Neural crest cell (in vitro differentiated cells): ENCODE measurements at regions not wholly inside any gene's neighbourhood (a gene's known extent, or its start where the extent isn't known, plus 50 kb on each side); places are given as distances from the start of the nearest gene placed in this dataset.

Experiments
- DNase-seq: peaks from one replicate; pipeline ENCODE4 v3.0.0; 2021; ENCODE audit warnings: low read depth, mixed read lengths, low spot score
- H3K27ac Mint-ChIP-seq: one replicate; pipeline ENCODE4 v1.8.0; 2021; ENCODE audit warnings: mild to moderate bottlenecking, mixed read lengths; ENCODE audit not compliant: unreplicated experiment
- H3K27me3 Mint-ChIP-seq: 2 replicates; pipeline ENCODE4 v1.8.0; 2021; ENCODE audit warnings: low read depth, mild to moderate bottlenecking, mixed read lengths
- H3K36me3 Mint-ChIP-seq: 2 replicates; pipeline ENCODE4 v1.8.0; 2021; ENCODE audit warnings: low read depth, mild to moderate bottlenecking, mixed read lengths
- H3K4me1 Mint-ChIP-seq: 2 replicates; pipeline ENCODE4 v1.8.0; 2021; ENCODE audit warnings: mixed read lengths
- H3K4me3 Mint-ChIP-seq: one replicate; pipeline ENCODE4 v1.8.0; 2021; ENCODE audit warnings: mild to moderate bottlenecking, mixed read lengths
- H3K9me3 Mint-ChIP-seq: 2 replicates; pipeline ENCODE4 v1.8.0; 2021; ENCODE audit warnings: mixed read lengths
- TF ChIP-seq, protein P1 (sequence below): fragments of 200-600 bp; sonication (generic); conservative IDR thresholded peaks from 2 replicates; pipeline ENCODE4 v1.5.0; 2021; ENCODE audit warnings: antibody characterized with exemption, mild to moderate bottlenecking

DNA sequence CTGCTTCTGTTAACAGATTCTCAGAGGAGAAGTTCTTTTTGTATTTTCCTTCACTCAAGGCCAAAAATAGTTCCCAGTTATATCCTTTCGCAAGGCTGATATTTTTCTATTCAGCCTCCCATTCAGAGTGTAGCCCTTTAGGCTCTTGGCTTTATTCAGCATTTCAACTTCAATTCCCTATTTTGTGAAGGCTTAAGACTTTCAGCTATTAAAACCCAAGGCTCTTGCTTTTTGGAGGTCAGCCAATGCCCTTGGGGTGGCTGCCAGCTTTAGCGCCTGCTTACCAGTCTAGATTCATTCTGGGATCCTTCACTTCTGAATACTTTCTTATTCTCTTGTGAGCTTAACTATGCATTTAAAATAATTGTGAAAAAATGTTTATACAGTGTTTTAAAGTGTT is 57.3 kb upstream of the ADGRA3 start:
- DNase-seq: no peak
- TF ChIP-seq, protein P1, sequence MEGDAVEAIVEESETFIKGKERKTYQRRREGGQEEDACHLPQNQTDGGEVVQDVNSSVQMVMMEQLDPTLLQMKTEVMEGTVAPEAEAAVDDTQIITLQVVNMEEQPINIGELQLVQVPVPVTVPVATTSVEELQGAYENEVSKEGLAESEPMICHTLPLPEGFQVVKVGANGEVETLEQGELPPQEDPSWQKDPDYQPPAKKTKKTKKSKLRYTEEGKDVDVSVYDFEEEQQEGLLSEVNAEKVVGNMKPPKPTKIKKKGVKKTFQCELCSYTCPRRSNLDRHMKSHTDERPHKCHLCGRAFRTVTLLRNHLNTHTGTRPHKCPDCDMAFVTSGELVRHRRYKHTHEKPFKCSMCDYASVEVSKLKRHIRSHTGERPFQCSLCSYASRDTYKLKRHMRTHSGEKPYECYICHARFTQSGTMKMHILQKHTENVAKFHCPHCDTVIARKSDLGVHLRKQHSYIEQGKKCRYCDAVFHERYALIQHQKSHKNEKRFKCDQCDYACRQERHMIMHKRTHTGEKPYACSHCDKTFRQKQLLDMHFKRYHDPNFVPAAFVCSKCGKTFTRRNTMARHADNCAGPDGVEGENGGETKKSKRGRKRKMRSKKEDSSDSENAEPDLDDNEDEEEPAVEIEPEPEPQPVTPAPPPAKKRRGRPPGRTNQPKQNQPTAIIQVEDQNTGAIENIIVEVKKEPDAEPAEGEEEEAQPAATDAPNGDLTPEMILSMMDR: no peak
- H3K27me3 Mint-ChIP-seq: no peaks in the 10 kb centered on the region
- H3K36me3 Mint-ChIP-seq: peaks cover 8% of the 10 kb centered on the region
- H3K4me3 Mint-ChIP-seq: no peak overlapping the region
- no peaks in the 10 kb centered on the region for H3K4me1 Mint-ChIP-seq
- peaks cover 5% of the 10 kb centered on the region for H3K9me3 Mint-ChIP-seq
- H3K27ac Mint-ChIP-seq: no peak overlapping the region

DNA sequence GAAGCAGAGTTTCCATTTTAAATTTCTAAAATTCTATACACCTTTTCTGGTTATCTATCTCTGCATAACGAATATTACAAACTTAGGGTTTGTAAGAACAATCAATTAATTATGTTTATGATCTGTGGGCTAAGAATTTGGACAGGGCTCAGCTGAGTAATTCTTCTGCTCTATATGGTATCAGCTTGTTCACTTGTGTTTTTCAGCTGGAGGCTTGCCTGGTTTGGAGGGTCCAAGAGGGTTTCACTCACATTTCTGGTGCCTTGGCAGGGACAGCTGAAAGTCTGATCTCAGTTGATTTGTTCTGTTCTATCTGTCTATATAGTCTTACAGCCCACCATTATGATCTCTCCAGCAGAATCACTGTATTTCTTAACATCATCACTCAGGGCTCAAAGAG is 57.8 kb upstream of the ADGRA3 start:
- Mint-ChIP-seq H3K27me3 (no peaks in the 10 kb centered on the region), H3K36me3 (peaks cover 8% of the 10 kb centered on the region), H3K4me1 (no peaks in the 10 kb centered on the region), H3K9me3 (peaks cover 5% of the 10 kb centered on the region), H3K27ac (no peak overlapping the region), H3K4me3 (no peak overlapping the region)
- TF ChIP-seq, protein P1: no peak
- DNase-seq: no peak

DNA sequence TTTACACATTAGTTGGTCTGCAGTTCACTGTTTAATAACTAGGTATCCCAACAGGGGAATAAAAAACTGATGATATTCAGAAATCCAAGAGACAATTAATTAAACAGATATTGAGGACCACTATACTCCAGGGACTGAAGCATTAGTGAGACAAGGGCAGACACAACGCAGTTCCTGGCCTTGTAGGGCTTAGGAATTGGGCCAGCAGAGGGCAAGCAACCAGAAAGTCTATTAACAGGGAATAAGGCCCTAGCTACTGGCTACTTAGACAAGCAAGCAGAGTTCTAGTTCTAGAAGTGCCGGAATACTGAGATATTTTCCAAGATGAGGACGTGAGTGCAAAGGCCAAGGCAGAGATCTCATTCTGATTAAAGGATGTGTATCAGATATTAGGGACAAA is 58.6 kb upstream of the ADGRA3 start:
- TF ChIP-seq, protein P1: no peak
- Mint-ChIP-seq H3K27ac (no peak overlapping the region), H3K4me1 (no peaks in the 10 kb centered on the region), H3K27me3 (no peaks in the 10 kb centered on the region), H3K36me3 (peaks cover 8% of the 10 kb centered on the region), H3K4me3 (no peak overlapping the region), H3K9me3 (peaks cover 5% of the 10 kb centered on the region)
- DNase-seq: no peak

DNA sequence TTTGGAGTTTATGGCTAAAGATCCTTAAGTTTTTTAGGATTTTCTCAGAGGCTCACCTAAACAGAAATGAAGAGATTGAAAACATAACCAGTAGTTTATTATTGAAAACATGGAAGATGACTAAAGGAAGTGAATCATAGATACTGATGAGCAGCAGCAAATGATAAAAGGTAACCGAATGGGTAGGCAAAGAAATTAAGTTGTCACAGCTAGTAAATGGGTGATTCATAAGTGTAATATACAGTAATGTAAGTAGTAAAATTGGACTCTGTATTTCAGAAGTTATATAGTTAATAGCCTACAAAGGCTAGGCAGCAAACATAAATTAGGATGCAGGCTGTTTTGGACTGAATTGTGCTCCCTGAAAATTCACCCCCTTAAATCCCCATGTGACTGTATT is 59.0 kb upstream of the ADGRA3 start:
- Mint-ChIP-seq H3K9me3 (peaks cover 5% of the 10 kb centered on the region), H3K36me3 (peaks cover 8% of the 10 kb centered on the region), H3K27ac (no peak overlapping the region), H3K27me3 (no peaks in the 10 kb centered on the region), H3K4me1 (no peaks in the 10 kb centered on the region), H3K4me3 (no peak overlapping the region)
- no peak for DNase-seq
- TF ChIP-seq, protein P1: no peak

DNA sequence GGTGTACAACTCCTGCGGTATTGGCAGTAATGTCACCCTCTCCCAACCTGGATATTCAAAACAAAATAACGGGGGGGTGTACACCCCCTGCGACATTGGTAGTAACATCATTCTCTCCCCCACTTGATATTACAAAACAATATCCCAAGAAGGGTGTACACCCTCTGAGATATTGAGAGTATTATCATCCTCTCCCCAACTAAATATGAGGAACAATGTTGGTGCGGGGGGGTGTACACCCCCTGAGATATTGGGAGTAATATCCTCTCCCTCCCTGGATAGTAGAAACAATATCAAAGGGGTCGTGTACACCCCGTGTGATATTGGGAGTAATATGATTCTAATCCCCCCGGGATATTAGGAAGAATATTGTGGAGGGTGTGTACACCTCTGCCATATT is 71.4 kb upstream of the ADGRA3 start:
- TF ChIP-seq, protein P1: no peak
- no peaks in the 10 kb centered on the region for H3K27me3 Mint-ChIP-seq
- H3K36me3 Mint-ChIP-seq: no peaks in the 10 kb centered on the region
- H3K4me3 Mint-ChIP-seq: no peak overlapping the region
- no peak overlapping the region for H3K27ac Mint-ChIP-seq
- H3K9me3 Mint-ChIP-seq: no peaks in the 10 kb centered on the region
- no peaks in the 10 kb centered on the region for H3K4me1 Mint-ChIP-seq
- DNase-seq: no peak

DNA sequence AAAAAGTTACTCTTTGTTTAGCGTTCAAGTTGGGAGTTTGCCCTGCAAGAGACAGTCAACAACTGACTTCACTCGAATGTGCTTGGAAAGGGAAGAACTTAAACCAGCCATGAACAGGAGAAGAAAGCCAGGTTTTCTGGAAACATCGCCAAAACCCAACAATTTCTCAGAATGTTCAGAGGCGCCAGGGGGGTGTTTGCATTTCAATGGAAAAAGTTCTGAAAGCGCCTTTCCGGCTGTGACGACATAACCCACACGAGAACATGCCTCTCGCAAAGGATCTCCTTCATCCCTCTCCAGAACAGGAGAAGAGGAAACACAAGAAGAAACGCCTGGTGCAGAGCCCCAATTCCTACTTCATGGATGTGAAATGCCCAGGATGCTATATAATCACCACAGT is 78.1 kb upstream of the ADGRA3 start:
- DNase-seq: no peak
- no peaks in the 10 kb centered on the region for H3K9me3 Mint-ChIP-seq
- no peak overlapping the region for H3K27ac Mint-ChIP-seq
- H3K36me3 Mint-ChIP-seq: no peaks in the 10 kb centered on the region
- H3K27me3 Mint-ChIP-seq: peaks cover 4% of the 10 kb centered on the region
- H3K4me3 Mint-ChIP-seq: no peak overlapping the region
- TF ChIP-seq, protein P1: no peak
- no peaks in the 10 kb centered on the region for H3K4me1 Mint-ChIP-seq
